ENCODE measurements at regions not wholly inside any gene's neighbourhood (a gene's known extent, or its start where the extent isn't known, plus 50 kb on each side); places are given as distances from the start of the nearest gene placed in this dataset.

DNA sequence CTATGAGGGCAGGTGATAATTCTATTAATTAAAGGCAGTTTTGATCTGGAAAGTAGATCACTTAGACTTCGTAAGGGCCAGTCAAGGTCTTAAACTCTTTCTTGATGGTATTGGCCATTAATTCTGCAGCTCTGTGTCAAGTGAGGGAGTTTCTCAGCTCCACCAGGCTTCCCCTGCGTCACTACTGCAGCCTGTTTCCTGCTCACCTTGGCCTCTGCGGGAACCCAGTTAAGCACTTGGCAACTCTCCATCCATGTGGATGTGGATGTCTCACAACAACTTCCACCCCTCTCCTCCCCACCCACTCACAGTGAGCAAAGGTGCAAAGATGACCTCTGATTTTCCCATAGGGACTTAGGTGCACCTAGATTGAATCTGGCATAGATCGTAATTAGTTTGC, 191.6 kb downstream of the PLK2 start:
- BruUV-seq (replicated peaks): no TSS peak
- TF ChIP-seq, protein P1, sequence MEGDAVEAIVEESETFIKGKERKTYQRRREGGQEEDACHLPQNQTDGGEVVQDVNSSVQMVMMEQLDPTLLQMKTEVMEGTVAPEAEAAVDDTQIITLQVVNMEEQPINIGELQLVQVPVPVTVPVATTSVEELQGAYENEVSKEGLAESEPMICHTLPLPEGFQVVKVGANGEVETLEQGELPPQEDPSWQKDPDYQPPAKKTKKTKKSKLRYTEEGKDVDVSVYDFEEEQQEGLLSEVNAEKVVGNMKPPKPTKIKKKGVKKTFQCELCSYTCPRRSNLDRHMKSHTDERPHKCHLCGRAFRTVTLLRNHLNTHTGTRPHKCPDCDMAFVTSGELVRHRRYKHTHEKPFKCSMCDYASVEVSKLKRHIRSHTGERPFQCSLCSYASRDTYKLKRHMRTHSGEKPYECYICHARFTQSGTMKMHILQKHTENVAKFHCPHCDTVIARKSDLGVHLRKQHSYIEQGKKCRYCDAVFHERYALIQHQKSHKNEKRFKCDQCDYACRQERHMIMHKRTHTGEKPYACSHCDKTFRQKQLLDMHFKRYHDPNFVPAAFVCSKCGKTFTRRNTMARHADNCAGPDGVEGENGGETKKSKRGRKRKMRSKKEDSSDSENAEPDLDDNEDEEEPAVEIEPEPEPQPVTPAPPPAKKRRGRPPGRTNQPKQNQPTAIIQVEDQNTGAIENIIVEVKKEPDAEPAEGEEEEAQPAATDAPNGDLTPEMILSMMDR (IDR thresholded peaks at IDR 0.05): no peak
- TF ChIP-seq SIN3A (IDR thresholded peaks at IDR 0.05; ENCODE audit: borderline replicate concordance, insufficient read depth, low read depth, low read length) (no peak), TCF7L2 (IDR thresholded peaks at IDR 0.05; ENCODE audit: low read depth, low read length) (no peak), POLR2AphosphoS5 (IDR thresholded peaks at IDR 0.05; ENCODE audit: low read depth, low read length) (no peak)
- TF ChIP-seq, protein P2, sequence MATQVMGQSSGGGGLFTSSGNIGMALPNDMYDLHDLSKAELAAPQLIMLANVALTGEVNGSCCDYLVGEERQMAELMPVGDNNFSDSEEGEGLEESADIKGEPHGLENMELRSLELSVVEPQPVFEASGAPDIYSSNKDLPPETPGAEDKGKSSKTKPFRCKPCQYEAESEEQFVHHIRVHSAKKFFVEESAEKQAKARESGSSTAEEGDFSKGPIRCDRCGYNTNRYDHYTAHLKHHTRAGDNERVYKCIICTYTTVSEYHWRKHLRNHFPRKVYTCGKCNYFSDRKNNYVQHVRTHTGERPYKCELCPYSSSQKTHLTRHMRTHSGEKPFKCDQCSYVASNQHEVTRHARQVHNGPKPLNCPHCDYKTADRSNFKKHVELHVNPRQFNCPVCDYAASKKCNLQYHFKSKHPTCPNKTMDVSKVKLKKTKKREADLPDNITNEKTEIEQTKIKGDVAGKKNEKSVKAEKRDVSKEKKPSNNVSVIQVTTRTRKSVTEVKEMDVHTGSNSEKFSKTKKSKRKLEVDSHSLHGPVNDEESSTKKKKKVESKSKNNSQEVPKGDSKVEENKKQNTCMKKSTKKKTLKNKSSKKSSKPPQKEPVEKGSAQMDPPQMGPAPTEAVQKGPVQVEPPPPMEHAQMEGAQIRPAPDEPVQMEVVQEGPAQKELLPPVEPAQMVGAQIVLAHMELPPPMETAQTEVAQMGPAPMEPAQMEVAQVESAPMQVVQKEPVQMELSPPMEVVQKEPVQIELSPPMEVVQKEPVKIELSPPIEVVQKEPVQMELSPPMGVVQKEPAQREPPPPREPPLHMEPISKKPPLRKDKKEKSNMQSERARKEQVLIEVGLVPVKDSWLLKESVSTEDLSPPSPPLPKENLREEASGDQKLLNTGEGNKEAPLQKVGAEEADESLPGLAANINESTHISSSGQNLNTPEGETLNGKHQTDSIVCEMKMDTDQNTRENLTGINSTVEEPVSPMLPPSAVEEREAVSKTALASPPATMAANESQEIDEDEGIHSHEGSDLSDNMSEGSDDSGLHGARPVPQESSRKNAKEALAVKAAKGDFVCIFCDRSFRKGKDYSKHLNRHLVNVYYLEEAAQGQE (IDR thresholded peaks at IDR 0.05; ENCODE audit: insufficient read depth in 1 of 2, low read depth in 2 of 2, low read length in 1 of 2): no peak
- intact Hi-C loops (cut with micrococcal nuclease; ENCODE audit: unreplicated experiment) (loop anchor here (10.0 kb wide), 1 partner anchor 187 kb away; no protein-coding TSS in a partner anchor), in situ Hi-C loops (cut with HindIII; ENCODE audit: low pct_unique_long_range_greater_than_20kb, low sequenced_read_pairs) (no loop called here)
- no peak overlapping the region for H3K4me3 ChIP-seq (ENCODE audit: low read depth in 2 of 2, low read length in 2 of 2)
- ChIA-PET CTCF (no interaction called here), POLR2A (no interaction called here)
- no peaks in the 10 kb centered on the region for H3K36me3 ChIP-seq (ENCODE audit: control insufficient read depth, insufficient read depth, low read length)
- ATAC-seq (no peak), DNase-seq (ENCODE audit: low read depth, low spot score) (no peak)
- H3K27me3 ChIP-seq (ENCODE audit: control insufficient read depth, insufficient read depth, low read length): no peaks in the 10 kb centered on the region
- no peaks in the 10 kb centered on the region for H3K4me1 ChIP-seq (ENCODE audit: control insufficient read depth, insufficient read depth, low read length)
- H3K9me3 ChIP-seq (ENCODE audit: control insufficient read depth, insufficient read depth, low read depth, low read length): no peaks in the 10 kb centered on the region
- no peak overlapping the region; the same call in 1 of the 2 replicates for H3K27ac ChIP-seq (ENCODE audit: low read length)

DNA sequence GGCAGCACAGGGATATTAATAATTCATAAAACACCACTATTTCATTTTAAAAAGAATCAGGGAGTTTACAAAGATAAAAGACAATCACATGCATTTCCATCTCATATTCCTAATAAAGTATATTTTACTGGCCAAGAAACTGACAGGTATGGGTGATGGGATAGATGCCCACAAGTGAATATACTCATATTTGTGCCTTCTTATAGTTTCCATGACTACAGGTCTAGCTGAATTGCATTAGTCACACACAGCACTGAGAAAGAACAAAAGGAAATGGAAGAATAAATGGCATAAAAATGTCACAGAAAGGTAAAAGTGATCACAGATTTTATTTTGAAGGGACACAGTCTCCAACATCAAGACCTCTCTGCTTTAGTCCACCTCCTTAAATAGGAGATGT, 193.5 kb downstream of the PLK2 start:
- DNase-seq (ENCODE audit: low read depth, low spot score) (no peak), ATAC-seq (no peak)
- ChIA-PET CTCF (no interaction called here), POLR2A (no interaction called here)
- H3K27me3 ChIP-seq (ENCODE audit: control insufficient read depth, insufficient read depth, low read length): no peaks in the 10 kb centered on the region
- H3K36me3 ChIP-seq (ENCODE audit: control insufficient read depth, insufficient read depth, low read length): no peaks in the 10 kb centered on the region
- H3K4me3 ChIP-seq (ENCODE audit: low read depth in 2 of 2, low read length in 2 of 2): no peak overlapping the region
- in situ Hi-C loops (cut with HindIII; ENCODE audit: low pct_unique_long_range_greater_than_20kb, low sequenced_read_pairs) (no loop called here), intact Hi-C loops (cut with micrococcal nuclease; ENCODE audit: unreplicated experiment) (loop anchor here (10.0 kb wide), 1 partner anchor 188 kb away; no protein-coding TSS in a partner anchor)
- TF ChIP-seq POLR2AphosphoS5 (IDR thresholded peaks at IDR 0.05; ENCODE audit: low read depth, low read length): no peak
- no peak for TF ChIP-seq SIN3A (IDR thresholded peaks at IDR 0.05; ENCODE audit: borderline replicate concordance, insufficient read depth, low read depth, low read length)
- TF ChIP-seq, protein P2 (IDR thresholded peaks at IDR 0.05; ENCODE audit: insufficient read depth in 1 of 2, low read depth in 2 of 2, low read length in 1 of 2): no peak
- TF ChIP-seq, protein P1 (IDR thresholded peaks at IDR 0.05): no peak
- no peak for TF ChIP-seq TCF7L2 (IDR thresholded peaks at IDR 0.05; ENCODE audit: low read depth, low read length)
- no TSS peak for BruUV-seq (replicated peaks)
- H3K9me3 ChIP-seq (ENCODE audit: control insufficient read depth, insufficient read depth, low read depth, low read length): no peaks in the 10 kb centered on the region
- H3K27ac ChIP-seq (ENCODE audit: low read length): peak overlapping the region; percentile 1; the same call in 1 of the 2 replicates
- no peaks in the 10 kb centered on the region for H3K4me1 ChIP-seq (ENCODE audit: control insufficient read depth, insufficient read depth, low read length)

Measured in Panc1 (cell line).